DOHH2 (cell line): ENCODE measurements at regions not wholly inside any gene's neighbourhood (a gene's known extent, or its start where the extent isn't known, plus 50 kb on each side); places are given as distances from the start of the nearest gene placed in this dataset.

Experiments used
- H3F3A ChIP-seq: fragments of 200-600 bp; sonication (generic), shearing (Covaris generic); 2 replicates; pipeline ENCODE4 v1.6.0; 2016; ENCODE audit warnings: antibody characterized with exemption, mild to moderate bottlenecking; ENCODE audit not compliant: control insufficient read depth, insufficient read depth
- H3K27ac ChIP-seq: fragments of 200-600 bp; sonication (generic); 2 replicates; pipeline ENCODE4 v1.5.1; 2014; ENCODE audit warnings: low read depth, mild to moderate bottlenecking, low read length, moderate library complexity
- H3K27me3 ChIP-seq: fragments of 200-600 bp; sonication (generic); 2 replicates; pipeline ENCODE4 v1.6.1; 2014; ENCODE audit warnings: mild to moderate bottlenecking, low read length, mixed read lengths; ENCODE audit not compliant: control insufficient read depth
- H3K36me3 ChIP-seq: fragments of 200-600 bp; sonication (generic); 2 replicates; pipeline ENCODE4 v1.6.1; 2014; ENCODE audit warnings: mild to moderate bottlenecking, low read length, moderate library complexity, mixed read lengths; ENCODE audit not compliant: control insufficient read depth
- H3K4me1 ChIP-seq: fragments of 200-600 bp; sonication (generic); 2 replicates; pipeline ENCODE4 v1.6.1; 2014; ENCODE audit warnings: mild to moderate bottlenecking, low read length, mixed read lengths; ENCODE audit not compliant: control insufficient read depth
- H3K4me2 ChIP-seq: fragments of 200-600 bp; sonication (generic); 2 replicates; pipeline ENCODE4 v1.6.0; 2014; ENCODE audit warnings: mild to moderate bottlenecking, low read length, moderate library complexity
- H3K4me3 ChIP-seq: fragments of 200-600 bp; sonication (generic); 2 replicates; pipeline ENCODE4 v1.5.1; 2014; ENCODE audit warnings: mild to moderate bottlenecking, low read length, mixed read lengths
- H3K79me2 ChIP-seq: fragments of 200-600 bp; sonication (generic); 2 replicates; pipeline ENCODE4 v1.6.1; 2014; ENCODE audit warnings: mild to moderate bottlenecking, low read length, mixed read lengths; ENCODE audit not compliant: control insufficient read depth
- H3K9me2 ChIP-seq: fragments of 200-600 bp; sonication (generic); replicated peaks from 2 replicates; pipeline ENCODE4 v1.6.1; 2014; ENCODE audit warnings: mild to moderate bottlenecking, low read length, mixed read lengths; ENCODE audit not compliant: control insufficient read depth
- H3K9me3 ChIP-seq: fragments of 200-600 bp; sonication (generic); 2 replicates; pipeline ENCODE4 v1.6.1; 2014; ENCODE audit warnings: antibody characterized with exemption, low read length, mixed read lengths; ENCODE audit not compliant: control insufficient read depth, insufficient read depth
- H4K20me1 ChIP-seq: fragments of 200-600 bp; sonication (generic); 2 replicates; pipeline ENCODE4 v1.6.0; 2014; ENCODE audit warnings: low read depth, mild to moderate bottlenecking, antibody characterized with exemption, low read length, moderate library complexity; ENCODE audit not compliant: control insufficient read depth, insufficient read depth
- EZH2phosphoT487 ChIP-seq: fragments of 200-600 bp; sonication (generic); IDR thresholded peaks from 2 replicates; pipeline ENCODE4 v1.6.1; 2017; ENCODE audit warnings: borderline replicate concordance, mild to moderate bottlenecking, antibody characterized with exemption, low read length, moderate library complexity, mixed read lengths
- TF ChIP-seq, protein P1 (sequence below): fragments of 200-600 bp; sonication (generic); IDR thresholded peaks from one replicate; pipeline ENCODE4 v1.5.1; 2014; ENCODE audit warnings: antibody characterized with exemption, mild to moderate bottlenecking, low read depth, low read length; ENCODE audit not compliant: poor library complexity, severe bottlenecking

DNA sequence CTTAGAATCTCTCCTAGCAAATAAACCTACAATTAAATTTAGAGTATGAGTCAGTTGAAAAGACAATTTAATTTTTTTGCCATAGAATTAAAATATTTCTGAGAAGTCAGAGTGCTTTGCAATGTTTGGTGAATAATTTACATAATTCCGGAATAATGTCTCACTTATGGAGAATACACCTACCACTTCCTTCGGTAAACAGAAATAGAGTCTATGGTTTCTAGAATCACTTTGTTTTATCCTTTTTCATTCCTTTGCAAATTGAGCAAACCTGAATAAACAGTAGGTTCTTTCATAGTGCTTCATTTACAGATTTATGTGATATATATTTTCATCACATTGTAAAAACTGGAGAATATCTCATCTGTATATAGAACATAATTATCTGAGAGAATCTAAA is 211.7 kb downstream of the PMAIP1 start:
- H4K20me1 ChIP-seq, result no peaks in the 10 kb centered on the region
- no peak overlapping the region for H3K4me2 ChIP-seq
- no peaks in the 10 kb centered on the region for H3K27me3 ChIP-seq
- H3K36me3 ChIP-seq, result no peaks in the 10 kb centered on the region
- no peaks in the 10 kb centered on the region for H3K79me2 ChIP-seq
- no peaks in the 10 kb centered on the region for H3K9me2 ChIP-seq
- no peaks in the 10 kb centered on the region for H3K4me1 ChIP-seq
- H3K4me3 ChIP-seq, result no peak overlapping the region
- H3F3A ChIP-seq, result no peaks in the 10 kb centered on the region
- no peaks in the 10 kb centered on the region for H3K9me3 ChIP-seq
- no peak for TF ChIP-seq EZH2phosphoT487
- TF ChIP-seq, protein P1, sequence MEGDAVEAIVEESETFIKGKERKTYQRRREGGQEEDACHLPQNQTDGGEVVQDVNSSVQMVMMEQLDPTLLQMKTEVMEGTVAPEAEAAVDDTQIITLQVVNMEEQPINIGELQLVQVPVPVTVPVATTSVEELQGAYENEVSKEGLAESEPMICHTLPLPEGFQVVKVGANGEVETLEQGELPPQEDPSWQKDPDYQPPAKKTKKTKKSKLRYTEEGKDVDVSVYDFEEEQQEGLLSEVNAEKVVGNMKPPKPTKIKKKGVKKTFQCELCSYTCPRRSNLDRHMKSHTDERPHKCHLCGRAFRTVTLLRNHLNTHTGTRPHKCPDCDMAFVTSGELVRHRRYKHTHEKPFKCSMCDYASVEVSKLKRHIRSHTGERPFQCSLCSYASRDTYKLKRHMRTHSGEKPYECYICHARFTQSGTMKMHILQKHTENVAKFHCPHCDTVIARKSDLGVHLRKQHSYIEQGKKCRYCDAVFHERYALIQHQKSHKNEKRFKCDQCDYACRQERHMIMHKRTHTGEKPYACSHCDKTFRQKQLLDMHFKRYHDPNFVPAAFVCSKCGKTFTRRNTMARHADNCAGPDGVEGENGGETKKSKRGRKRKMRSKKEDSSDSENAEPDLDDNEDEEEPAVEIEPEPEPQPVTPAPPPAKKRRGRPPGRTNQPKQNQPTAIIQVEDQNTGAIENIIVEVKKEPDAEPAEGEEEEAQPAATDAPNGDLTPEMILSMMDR, result no peak
- no peak overlapping the region for H3K27ac ChIP-seq

DNA sequence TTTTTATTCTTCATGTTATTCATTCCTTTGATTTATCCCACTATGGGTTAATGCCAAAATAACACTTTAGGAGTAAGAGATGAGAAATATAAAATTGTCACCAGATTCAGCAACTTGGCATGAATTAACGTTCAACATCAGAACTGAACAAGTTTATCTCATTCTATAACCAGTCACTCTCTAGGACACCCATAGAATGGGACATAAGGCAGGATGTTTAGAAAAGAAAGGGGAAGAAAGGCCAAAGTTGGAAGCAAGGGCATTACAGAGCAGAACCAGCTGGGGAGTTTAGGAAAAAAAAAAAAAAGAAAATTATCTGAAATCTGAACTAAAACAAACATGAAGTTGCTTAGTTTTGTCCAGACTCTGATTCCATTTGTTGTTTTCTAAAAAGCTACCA is 211.0 kb downstream of the PMAIP1 start:
- H3K9me3 ChIP-seq, result no peaks in the 10 kb centered on the region
- H3K36me3 ChIP-seq, result no peaks in the 10 kb centered on the region
- no peaks in the 10 kb centered on the region for H4K20me1 ChIP-seq
- no peaks in the 10 kb centered on the region for H3K79me2 ChIP-seq
- no peaks in the 10 kb centered on the region for H3K9me2 ChIP-seq
- H3K4me3 ChIP-seq, result no peak overlapping the region
- no peak for TF ChIP-seq EZH2phosphoT487
- TF ChIP-seq, protein P1, result no peak
- H3K4me2 ChIP-seq, result no peak overlapping the region
- H3K27me3 ChIP-seq, result no peaks in the 10 kb centered on the region
- H3K27ac ChIP-seq, result no peak overlapping the region
- H3K4me1 ChIP-seq, result no peaks in the 10 kb centered on the region
- H3F3A ChIP-seq, result no peaks in the 10 kb centered on the region

DNA sequence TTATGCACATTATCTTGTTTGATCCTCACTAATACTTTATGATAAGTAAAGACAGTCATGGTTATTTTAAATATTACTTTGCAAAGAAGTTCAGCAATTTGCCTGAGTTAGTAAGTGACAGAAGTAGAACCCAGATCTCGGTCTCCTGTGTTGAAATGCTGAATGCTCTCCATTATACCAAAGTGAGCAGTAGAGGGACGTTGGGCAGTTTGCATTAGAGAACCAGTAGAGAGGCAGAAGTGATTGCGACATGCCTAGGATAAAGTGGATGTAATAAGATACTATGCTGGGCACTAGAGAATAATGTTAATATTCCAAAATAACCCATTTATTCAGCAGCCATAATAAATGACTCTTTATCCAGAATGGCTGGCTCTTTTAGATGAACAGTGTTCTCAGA is 201.0 kb downstream of the PMAIP1 start:
- Histone ChIP-seq H3K9me3 (no peaks in the 10 kb centered on the region), H3K36me3 (no peaks in the 10 kb centered on the region), H3K4me2 (no peak overlapping the region), H4K20me1 (no peaks in the 10 kb centered on the region), H3F3A (no peaks in the 10 kb centered on the region), H3K4me1 (no peaks in the 10 kb centered on the region), H3K27me3 (no peaks in the 10 kb centered on the region; the same call in 1 of the 2 replicates), H3K4me3 (no peak overlapping the region), H3K79me2 (no peaks in the 10 kb centered on the region), H3K9me2 (no peaks in the 10 kb centered on the region), H3K27ac (no peak overlapping the region)
- TF ChIP-seq, protein P1, result no peak
- TF ChIP-seq EZH2phosphoT487, result no peak

DNA sequence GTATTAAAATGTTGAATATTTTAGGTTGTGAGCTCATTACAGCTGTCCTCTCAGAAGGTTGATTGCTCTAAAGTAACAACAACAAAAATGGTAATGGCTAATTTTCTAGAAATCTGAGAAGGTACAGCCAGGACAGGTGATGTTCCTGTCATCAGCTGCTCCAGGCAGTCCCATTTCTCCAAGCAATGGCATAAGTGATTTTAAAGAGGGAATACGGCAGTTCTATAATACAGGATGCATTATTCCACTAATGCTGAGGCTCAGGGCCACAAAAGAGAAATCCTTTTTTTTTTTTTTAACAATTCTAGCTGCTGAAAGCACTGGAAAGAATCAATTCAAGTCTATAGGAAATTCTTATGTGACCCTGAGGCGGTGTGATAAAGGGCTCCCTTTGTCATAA is 199.9 kb downstream of the PMAIP1 start:
- TF ChIP-seq, protein P1, result no peak
- no peak for TF ChIP-seq EZH2phosphoT487
- Histone ChIP-seq H3K4me2 (no peak overlapping the region), H3K27ac (no peak overlapping the region)

More for the DNA sequence above, 199.9 kb downstream of the PMAIP1 start:
- no peaks in the 10 kb centered on the region; the same call in 1 of the 2 replicates for H3K27me3 ChIP-seq
- H3K9me2 ChIP-seq, result no peaks in the 10 kb centered on the region
- no peaks in the 10 kb centered on the region for H3K79me2 ChIP-seq
- H3F3A ChIP-seq, result no peaks in the 10 kb centered on the region
- no peaks in the 10 kb centered on the region for H3K4me1 ChIP-seq
- H3K4me3 ChIP-seq, result no peak overlapping the region
- H3K9me3 ChIP-seq, result no peaks in the 10 kb centered on the region
- no peaks in the 10 kb centered on the region for H4K20me1 ChIP-seq
- H3K36me3 ChIP-seq, result no peaks in the 10 kb centered on the region
